ENCODE measurements at regions not wholly inside any gene's neighbourhood (a gene's known extent, or its start where the extent isn't known, plus 50 kb on each side); places are given as distances from the start of the nearest gene placed in this dataset.

DNA sequence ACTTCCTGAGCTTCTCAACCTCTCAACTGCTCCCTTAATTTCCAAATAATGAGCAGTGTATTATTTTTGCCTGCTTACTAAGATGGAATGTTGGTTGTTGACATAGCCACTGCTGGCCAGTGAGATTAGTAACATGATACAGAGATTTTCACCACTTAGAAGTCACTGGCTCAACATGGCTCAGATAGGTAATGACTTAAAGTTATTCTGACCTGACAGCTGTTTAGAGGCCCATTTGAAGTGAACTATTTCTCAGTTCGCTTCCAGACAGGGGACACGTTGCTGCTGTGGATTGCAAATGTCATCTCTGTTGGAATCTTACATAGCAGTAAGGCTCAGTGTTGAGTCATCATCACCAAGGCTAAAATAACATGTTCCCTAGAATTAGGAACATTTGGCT lies 490.2 kb downstream of the TLE4 start (continued):
- TF ChIP-seq, protein P1, sequence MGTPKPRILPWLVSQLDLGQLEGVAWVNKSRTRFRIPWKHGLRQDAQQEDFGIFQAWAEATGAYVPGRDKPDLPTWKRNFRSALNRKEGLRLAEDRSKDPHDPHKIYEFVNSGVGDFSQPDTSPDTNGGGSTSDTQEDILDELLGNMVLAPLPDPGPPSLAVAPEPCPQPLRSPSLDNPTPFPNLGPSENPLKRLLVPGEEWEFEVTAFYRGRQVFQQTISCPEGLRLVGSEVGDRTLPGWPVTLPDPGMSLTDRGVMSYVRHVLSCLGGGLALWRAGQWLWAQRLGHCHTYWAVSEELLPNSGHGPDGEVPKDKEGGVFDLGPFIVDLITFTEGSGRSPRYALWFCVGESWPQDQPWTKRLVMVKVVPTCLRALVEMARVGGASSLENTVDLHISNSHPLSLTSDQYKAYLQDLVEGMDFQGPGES (IDR thresholded peaks at IDR 0.05), result no peak
- TF ChIP-seq YBX1 (IDR thresholded peaks at IDR 0.05) (no peak), TCF7 (IDR thresholded peaks at IDR 0.05; ENCODE audit: borderline replicate concordance) (no peak), POLR2AphosphoS2 (IDR thresholded peaks at IDR 0.05; ENCODE audit: low read depth, low read length) (no peak), POU2F2 (IDR thresholded peaks at IDR 0.05; ENCODE audit: borderline replicate concordance, low read depth, low read length) (no peak), RCOR1 (conservative IDR thresholded peaks at IDR 0.05; ENCODE audit: low read depth, low read length) (no peak)

DNA sequence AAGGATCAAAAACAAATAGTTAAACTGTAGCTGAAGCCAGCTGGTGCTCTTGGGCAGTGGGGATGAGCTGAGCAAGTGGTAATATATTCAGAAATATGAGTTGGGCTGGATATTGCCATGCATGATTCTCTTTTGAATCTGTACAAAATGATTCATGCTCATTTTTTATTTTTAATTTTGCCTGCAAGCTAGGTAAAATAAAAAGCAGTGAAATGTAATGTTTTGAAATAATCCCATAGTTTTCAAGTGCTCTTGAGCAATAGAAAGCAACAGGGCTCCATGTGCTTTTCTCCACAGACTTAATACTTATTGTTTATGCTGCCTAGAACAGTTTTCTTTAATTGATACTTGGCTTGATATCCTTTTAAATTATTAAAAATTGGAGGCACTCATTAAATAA lies 489.3 kb downstream of the TLE4 start:
- in situ Hi-C loops (cut with MboI) (no loop called here), intact Hi-C loops (cut with micrococcal nuclease; ENCODE audit: unreplicated experiment) (no loop called here)
- H2AFZ ChIP-seq (ENCODE audit: control insufficient read depth, low read depth, low read length), result no peak overlapping the region

More for the DNA sequence above, 489.3 kb downstream of the TLE4 start:
- no peak overlapping the region for H3K9ac ChIP-seq (ENCODE audit: control insufficient read depth, insufficient read depth, low read length)
- ChIA-PET RAD21 (ENCODE audit: unreplicated experiment) (no interaction called here), POLR2A (no interaction called here), CTCF (no interaction called here), SMC1A (ENCODE audit: uncharacterized antibody, unreplicated experiment) (interaction anchor here (0.6 to 1.8 kb wide), 3 partner anchors 9 to 184 kb away, joined by 3 read pairs; no protein-coding TSS in a partner anchor)
- no peaks in the 10 kb centered on the region for H3K9me3 ChIP-seq (replicated peaks; ENCODE audit: control insufficient read depth, insufficient read depth, low read length)
- no peak overlapping the region for H3K4me2 ChIP-seq (ENCODE audit: control insufficient read depth, insufficient read depth)
- FAIRE-seq (no peak), DNase-seq (ENCODE audit: low read depth, low spot score) (no peak), ATAC-seq (no peak)
- no peak overlapping the region for H3K27ac ChIP-seq (ENCODE audit: control insufficient read depth, insufficient read depth)
- H3K27me3 ChIP-seq (replicated peaks in 1 of 2; ENCODE audit: control insufficient read depth in 2 of 2, insufficient read depth in 2 of 2, low read length in 1 of 2), result no peaks in the 10 kb centered on the region
- BruUV-seq (replicated peaks), result no TSS peak
- no peaks in the 10 kb centered on the region for H4K20me1 ChIP-seq (ENCODE audit: control insufficient read depth, insufficient read depth)
- no peaks in the 10 kb centered on the region for H3K79me2 ChIP-seq (ENCODE audit: control insufficient read depth, insufficient read depth, low read length)
- H3K4me3 ChIP-seq, result no peak overlapping the region
- no peaks in the 10 kb centered on the region for H3K4me1 ChIP-seq (ENCODE audit: control insufficient read depth, insufficient read depth, low read length)
- no peak for TF ChIP-seq E2F4 (IDR thresholded peaks at IDR 0.05; ENCODE audit: low read depth, low read length)
- no peak for TF ChIP-seq POLR2A (IDR thresholded peaks at IDR 0.05; ENCODE audit: low read depth, low read length)
- TF ChIP-seq CHD2 (IDR thresholded peaks at IDR 0.05; ENCODE audit: borderline replicate concordance, low read depth, low read length), result no peak
- no peak for TF ChIP-seq KAT2A (conservative IDR thresholded peaks at IDR 0.05; ENCODE audit: control insufficient read depth, low read depth, low read length)
- no peaks in the 10 kb centered on the region for H3K36me3 ChIP-seq (ENCODE audit: control insufficient read depth in 2 of 2, insufficient read depth in 2 of 2, low read length in 1 of 2)

Data from GM12878 (cell line).